Natural killer cell treated with Interleukin-12 subunit alpha and Interleukin-12 subunit beta and Interleukin-15 and Interleukin-18, amount 100 ng/mL, for 72 hours (primary cell): ENCODE measurements at regions not wholly inside any gene's neighbourhood (a gene's known extent, or its start where the extent isn't known, plus 50 kb on each side); places are given as distances from the start of the nearest gene placed in this dataset.

Source experiments
- ATAC-seq, 2 donors: fragments of 150-1000 bp; cut with Tn5 transposase in 1 of 2; sonication (Bioruptor Pico), chemical (Tn5 transposase) in 1 of 2; 2 replicates each; pipeline ENCODE4 v1.10.0; 2021
- DNase-seq: peaks from one replicate; pipeline ENCODE4 v3.0.0; 2022; ENCODE audit warnings: low spot score
- H3K27ac Mint-ChIP-seq, 2 donors: 1 replicate in 1 of 2; 2 replicates in 1 of 2; pipeline ENCODE4 v1.8.0; 2022; ENCODE audit warnings: mixed read lengths in 2 of 2, mild to moderate bottlenecking in 1 of 2, moderate library complexity in 1 of 2
- H3K27me3 Mint-ChIP-seq, 2 donors: 1 replicate in 1 of 2; 2 replicates in 1 of 2; pipeline ENCODE4 v1.8.0; 2022; ENCODE audit warnings: mixed read lengths in 2 of 2
- H3K36me3 Mint-ChIP-seq: one replicate; pipeline ENCODE4 v1.8.0; 2022; ENCODE audit warnings: mixed read lengths
- H3K4me1 Mint-ChIP-seq, 2 donors: 1 replicate in 1 of 2; 2 replicates in 1 of 2; pipeline ENCODE4 v1.8.0; 2022; ENCODE audit warnings: low read depth in 2 of 2, mixed read lengths in 2 of 2, mild to moderate bottlenecking in 1 of 2
- H3K4me3 Mint-ChIP-seq: one replicate; pipeline ENCODE4 v1.8.0; 2022; ENCODE audit warnings: mixed read lengths
- H3K9me3 Mint-ChIP-seq: 2 replicates; pipeline ENCODE4 v1.8.0; 2022; ENCODE audit warnings: mixed read lengths

DNA sequence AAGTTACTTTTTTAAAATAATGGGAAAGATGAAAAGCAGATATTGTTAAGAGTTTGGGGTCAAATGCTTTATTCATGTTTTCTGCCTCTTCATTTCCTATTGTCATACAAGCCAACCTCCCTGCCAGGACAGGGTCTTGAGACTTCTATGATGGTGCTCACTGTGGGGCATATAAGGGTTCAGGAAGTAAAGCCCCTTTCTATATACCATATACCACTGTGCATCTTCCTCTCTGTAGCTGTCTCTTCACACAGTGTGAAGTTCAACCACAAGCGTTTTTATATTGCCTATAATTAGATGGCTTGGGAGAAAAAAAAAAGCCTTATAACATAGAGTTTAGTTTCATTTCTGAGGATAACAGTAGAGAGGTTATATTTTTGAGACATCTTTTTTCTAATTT lies 389.8 kb upstream of the SORCS1 start:
- no peaks in the 10 kb centered on the region for H3K27me3 Mint-ChIP-seq
- no peak overlapping the region for H3K27ac Mint-ChIP-seq
- ATAC-seq (no peak), DNase-seq (no peak)
- H3K4me1 Mint-ChIP-seq: no peaks in the 10 kb centered on the region
- H3K36me3 Mint-ChIP-seq: no peaks in the 10 kb centered on the region
- no peak overlapping the region for H3K4me3 Mint-ChIP-seq
- H3K9me3 Mint-ChIP-seq: peaks cover 26% of the 10 kb centered on the region

DNA sequence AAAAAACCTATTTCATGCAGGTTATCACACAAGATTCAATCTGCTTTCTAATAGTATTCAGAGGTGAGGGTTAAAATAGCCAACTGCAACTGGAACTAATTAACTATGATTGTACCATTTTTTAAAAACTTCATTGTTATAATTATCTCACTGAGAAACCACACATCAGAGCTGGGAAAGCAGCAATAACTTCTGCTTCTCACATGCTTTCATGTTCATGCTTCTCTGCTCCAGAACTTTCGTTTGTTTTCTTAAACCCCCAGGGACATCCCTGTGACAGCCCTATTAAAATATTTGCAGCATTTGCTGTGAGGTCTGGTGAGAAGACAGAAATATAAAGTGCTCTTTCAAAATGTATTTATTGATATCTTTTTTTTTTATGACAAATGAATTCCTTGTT lies 389.0 kb upstream of the SORCS1 start:
- no peak overlapping the region for H3K4me3 Mint-ChIP-seq
- H3K27ac Mint-ChIP-seq: no peak overlapping the region
- no peaks in the 10 kb centered on the region for H3K27me3 Mint-ChIP-seq
- no peak for DNase-seq
- no peaks in the 10 kb centered on the region for H3K36me3 Mint-ChIP-seq
- H3K4me1 Mint-ChIP-seq: no peaks in the 10 kb centered on the region
- no peak for ATAC-seq
- H3K9me3 Mint-ChIP-seq: peaks cover 26% of the 10 kb centered on the region

DNA sequence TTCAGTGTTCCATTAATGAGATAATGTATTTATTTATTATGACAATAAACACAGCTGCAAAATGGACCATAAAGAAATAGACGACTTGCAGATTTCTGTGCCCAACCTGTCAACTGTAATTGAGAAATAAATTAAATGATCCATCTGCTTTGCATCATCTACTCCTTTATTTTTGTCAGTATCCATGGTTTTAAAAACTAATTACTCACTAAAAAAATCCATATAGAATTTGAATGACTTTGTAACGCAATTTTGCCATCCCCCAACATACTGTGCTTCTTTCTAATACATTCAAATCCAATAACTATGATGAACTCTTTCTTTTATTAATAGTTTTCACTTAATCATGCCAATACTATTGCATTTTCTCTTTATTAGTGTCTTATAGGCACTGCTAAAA lies 388.5 kb upstream of the SORCS1 start:
- H3K36me3 Mint-ChIP-seq: no peaks in the 10 kb centered on the region
- ATAC-seq (no peak), DNase-seq (no peak)
- H3K27ac Mint-ChIP-seq: no peak overlapping the region
- no peaks in the 10 kb centered on the region for H3K27me3 Mint-ChIP-seq
- H3K9me3 Mint-ChIP-seq: peaks cover 25% of the 10 kb centered on the region
- no peaks in the 10 kb centered on the region for H3K4me1 Mint-ChIP-seq
- H3K4me3 Mint-ChIP-seq: no peak overlapping the region

DNA sequence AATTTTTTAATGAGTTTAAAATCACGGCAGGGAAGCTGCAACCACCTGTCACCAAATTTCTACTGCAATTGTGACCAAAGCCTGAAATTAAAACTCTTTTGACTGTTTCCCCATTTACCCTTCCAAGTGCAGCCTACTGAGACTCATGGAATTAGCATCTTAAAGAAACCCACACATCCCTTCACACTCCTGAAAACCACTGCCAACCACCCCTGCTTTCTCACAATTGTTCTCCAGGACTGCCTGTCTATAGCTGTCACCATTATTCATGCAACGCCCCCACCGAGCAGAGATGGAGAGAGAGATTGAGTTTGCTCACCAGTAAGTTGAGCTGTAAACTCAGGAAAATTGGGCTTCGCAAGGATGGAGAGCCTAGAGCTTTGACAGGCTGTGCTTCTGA lies 383.8 kb upstream of the SORCS1 start:
- no peak overlapping the region for H3K27ac Mint-ChIP-seq
- ATAC-seq (no peak), DNase-seq (no peak)
- H3K36me3 Mint-ChIP-seq: no peaks in the 10 kb centered on the region
- peaks cover 17% of the 10 kb centered on the region for H3K9me3 Mint-ChIP-seq
- no peaks in the 10 kb centered on the region for H3K27me3 Mint-ChIP-seq
- no peaks in the 10 kb centered on the region for H3K4me1 Mint-ChIP-seq
- no peak overlapping the region for H3K4me3 Mint-ChIP-seq

DNA sequence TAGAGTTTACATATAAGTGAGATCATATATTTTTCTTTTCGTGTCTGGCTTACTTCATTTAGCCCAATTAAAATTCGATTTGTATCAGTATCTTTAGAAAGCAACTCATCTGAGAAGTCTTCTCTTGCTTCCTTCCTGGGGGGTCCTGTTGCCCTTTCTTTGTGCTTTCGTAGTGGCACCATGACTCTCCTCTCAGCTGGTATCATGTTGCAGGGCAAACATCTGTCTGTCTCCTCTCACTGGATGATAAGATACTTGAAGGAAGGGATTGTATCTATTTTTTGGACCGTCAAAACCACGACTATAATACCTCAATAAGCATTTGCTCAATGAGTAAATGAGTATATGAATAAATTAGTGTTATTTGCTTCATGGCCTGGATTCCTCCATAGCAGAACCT lies 382.5 kb upstream of the SORCS1 start:
- DNase-seq: no peak
- peaks cover 20% of the 10 kb centered on the region for H3K9me3 Mint-ChIP-seq
- no peaks in the 10 kb centered on the region for H3K36me3 Mint-ChIP-seq
- no peaks in the 10 kb centered on the region for H3K27me3 Mint-ChIP-seq
- no peak overlapping the region for H3K27ac Mint-ChIP-seq
- ATAC-seq: no peak
- H3K4me3 Mint-ChIP-seq: no peak overlapping the region
- H3K4me1 Mint-ChIP-seq: no peaks in the 10 kb centered on the region

DNA sequence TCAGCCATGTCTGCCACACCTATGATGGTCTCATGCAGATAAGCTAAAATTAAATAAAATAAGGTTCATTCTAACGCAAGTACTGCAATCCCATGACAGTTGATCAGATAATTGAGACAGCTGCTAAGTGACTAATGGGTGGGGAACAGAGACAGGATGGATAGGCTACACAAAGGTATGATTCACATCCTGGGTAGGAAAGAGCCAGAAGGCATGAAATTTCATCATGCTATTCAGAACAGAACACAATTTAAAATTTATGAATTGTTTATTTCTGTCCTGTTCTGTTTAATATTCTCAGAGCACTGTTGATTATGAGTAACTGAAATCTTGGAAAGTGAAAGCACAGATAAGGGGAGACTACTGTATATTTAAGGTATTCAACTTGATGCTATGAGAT lies 381.8 kb upstream of the SORCS1 start:
- no peaks in the 10 kb centered on the region for H3K27me3 Mint-ChIP-seq
- H3K4me3 Mint-ChIP-seq: no peak overlapping the region
- peaks cover 20% of the 10 kb centered on the region for H3K9me3 Mint-ChIP-seq
- no peaks in the 10 kb centered on the region for H3K36me3 Mint-ChIP-seq
- DNase-seq (no peak), ATAC-seq (no peak)
- no peak overlapping the region for H3K27ac Mint-ChIP-seq
- no peaks in the 10 kb centered on the region for H3K4me1 Mint-ChIP-seq

DNA sequence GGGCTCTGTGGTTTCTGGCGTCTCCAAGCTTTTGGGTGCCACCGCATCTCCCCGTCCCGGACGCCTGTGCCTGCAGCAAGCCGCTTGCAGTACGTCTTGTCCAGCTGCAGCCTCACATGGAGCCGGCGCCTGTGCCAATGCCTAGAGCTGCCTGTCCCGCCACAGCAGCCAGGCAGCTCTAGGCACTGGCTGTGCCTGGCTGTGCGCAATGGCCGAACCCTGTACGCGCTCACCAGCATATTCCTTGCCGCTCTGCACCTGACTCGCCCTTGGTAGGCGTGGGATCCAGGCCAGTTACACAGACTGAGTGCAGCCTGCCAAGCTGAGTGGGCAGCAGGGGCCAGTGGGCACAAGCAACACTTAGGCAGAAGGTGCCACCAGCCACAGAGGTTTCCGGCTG lies 381.2 kb upstream of the SORCS1 start:
- no peak for ATAC-seq
- no peak overlapping the region for H3K4me3 Mint-ChIP-seq
- H3K27ac Mint-ChIP-seq: no peak overlapping the region
- H3K4me1 Mint-ChIP-seq: no peaks in the 10 kb centered on the region
- DNase-seq: no peak
- peaks cover 15% of the 10 kb centered on the region for H3K9me3 Mint-ChIP-seq
- H3K27me3 Mint-ChIP-seq: no peaks in the 10 kb centered on the region
- no peaks in the 10 kb centered on the region for H3K36me3 Mint-ChIP-seq

DNA sequence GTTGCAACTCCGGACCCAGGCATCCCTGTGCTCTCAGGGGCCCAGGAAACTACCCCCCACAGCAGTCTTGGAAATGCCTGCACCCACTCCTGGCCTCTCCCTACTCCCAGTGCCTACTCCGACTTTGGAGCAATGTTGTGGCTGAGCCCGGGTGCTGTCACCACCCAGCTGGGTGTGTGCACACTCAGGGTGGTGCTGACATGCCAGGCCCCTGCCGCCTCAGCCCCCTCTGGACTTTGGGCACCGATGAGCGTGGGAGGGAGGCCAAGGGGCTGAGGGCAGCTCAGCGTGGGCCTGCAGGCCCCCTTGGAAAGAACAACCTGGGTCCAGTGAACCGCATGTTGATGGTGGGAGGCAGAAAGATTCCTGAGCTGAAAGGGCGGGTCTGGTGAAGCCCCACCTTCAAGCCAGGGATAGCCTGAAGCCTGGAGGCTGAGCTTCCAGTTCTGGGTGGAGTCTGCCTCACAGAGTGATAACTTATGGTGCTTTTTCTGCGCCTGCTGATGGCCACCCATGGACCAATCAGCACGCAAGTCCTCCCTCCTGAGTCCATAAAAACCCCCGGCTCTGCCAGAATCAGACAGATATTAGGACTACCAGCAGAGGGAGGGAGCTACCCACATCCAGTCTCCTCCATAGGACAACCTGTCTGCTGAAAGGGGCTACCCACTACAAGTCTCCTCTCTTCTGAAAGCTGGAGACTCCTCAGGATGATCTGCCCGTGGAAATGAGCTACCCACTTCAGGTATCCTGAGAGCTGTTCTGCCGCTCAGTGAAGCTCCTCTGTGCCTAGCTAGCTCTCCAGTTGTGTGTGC lies 380.4 kb upstream of the SORCS1 start:
- H3K4me3 Mint-ChIP-seq: no peak overlapping the region
- ATAC-seq (no peak), DNase-seq (no peak)
- no peaks in the 10 kb centered on the region for H3K4me1 Mint-ChIP-seq
- no peaks in the 10 kb centered on the region for H3K36me3 Mint-ChIP-seq
- peaks cover 11% of the 10 kb centered on the region for H3K9me3 Mint-ChIP-seq
- no peak overlapping the region for H3K27ac Mint-ChIP-seq
- H3K27me3 Mint-ChIP-seq: no peaks in the 10 kb centered on the region

DNA sequence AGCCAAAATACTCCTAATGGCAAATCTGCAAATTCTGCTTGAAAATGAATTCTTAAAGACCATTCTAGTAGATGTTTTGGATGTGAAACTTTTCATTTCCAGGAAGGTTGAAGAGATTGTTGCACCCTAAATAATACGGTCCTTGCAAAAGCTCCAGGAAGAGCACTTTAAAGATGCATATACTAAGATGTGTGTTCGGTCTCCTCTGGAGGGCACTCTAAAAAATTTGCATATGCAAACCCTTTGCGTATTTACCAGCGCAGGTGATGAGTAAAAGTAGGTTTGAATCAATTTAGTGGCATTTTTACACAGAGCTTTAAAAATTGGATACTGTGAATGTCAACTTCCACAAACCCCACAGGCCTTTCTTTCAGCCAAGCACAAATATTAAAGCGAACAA lies 378.1 kb upstream of the SORCS1 start:
- ATAC-seq (no peak), DNase-seq (no peak)
- H3K27me3 Mint-ChIP-seq: no peaks in the 10 kb centered on the region
- peaks cover 14% of the 10 kb centered on the region for H3K9me3 Mint-ChIP-seq
- no peak overlapping the region for H3K4me3 Mint-ChIP-seq
- no peaks in the 10 kb centered on the region for H3K36me3 Mint-ChIP-seq
- no peaks in the 10 kb centered on the region for H3K4me1 Mint-ChIP-seq
- no peak overlapping the region for H3K27ac Mint-ChIP-seq

DNA sequence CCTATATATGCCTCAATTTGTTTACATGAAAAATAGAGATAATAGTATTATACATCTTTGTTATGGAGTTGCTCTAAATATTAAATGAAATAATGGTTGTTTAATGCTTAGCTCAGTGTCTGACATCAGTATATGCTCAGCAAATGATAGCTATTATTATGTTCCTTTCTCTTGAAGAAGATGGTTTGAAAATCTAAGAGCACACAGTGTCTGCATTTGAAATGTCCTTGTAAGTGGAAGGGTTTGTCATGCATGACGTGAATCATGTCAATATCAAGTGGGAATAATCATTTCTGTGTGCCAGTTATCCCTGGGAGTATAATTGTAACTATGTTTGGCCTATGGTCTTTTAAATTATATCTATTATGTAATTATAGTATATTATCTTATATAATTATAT lies 377.5 kb upstream of the SORCS1 start:
- Mint-ChIP-seq H3K27me3 (no peaks in the 10 kb centered on the region), H3K9me3 (peaks cover 18% of the 10 kb centered on the region), H3K27ac (no peak overlapping the region), H3K4me3 (no peak overlapping the region), H3K4me1 (no peaks in the 10 kb centered on the region), H3K36me3 (no peaks in the 10 kb centered on the region)
- DNase-seq: no peak
- ATAC-seq: no peak

DNA sequence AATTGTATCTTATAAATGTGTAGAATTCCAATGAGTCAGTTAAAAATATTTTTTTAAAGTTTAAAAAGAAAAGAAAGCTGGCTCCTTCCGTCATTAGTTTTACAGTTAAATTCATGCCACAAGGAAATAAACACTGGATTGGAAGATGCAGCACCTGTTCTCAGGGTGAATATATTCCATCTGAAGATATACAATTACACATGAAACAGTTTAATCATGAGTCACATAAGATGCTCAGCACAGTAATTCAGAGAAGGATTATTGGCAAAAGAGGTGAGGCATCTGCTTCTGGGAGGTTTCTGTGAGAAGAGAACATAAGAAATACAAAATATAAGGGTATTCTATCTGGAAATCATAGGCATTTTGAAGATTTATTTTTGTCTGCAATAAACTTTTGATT lies 376.5 kb upstream of the SORCS1 start:
- Mint-ChIP-seq H3K4me3 (no peak overlapping the region), H3K27me3 (no peaks in the 10 kb centered on the region), H3K36me3 (no peaks in the 10 kb centered on the region), H3K9me3 (peaks cover 18% of the 10 kb centered on the region), H3K4me1 (no peaks in the 10 kb centered on the region), H3K27ac (no peak overlapping the region)
- no peak for ATAC-seq
- no peak for DNase-seq

DNA sequence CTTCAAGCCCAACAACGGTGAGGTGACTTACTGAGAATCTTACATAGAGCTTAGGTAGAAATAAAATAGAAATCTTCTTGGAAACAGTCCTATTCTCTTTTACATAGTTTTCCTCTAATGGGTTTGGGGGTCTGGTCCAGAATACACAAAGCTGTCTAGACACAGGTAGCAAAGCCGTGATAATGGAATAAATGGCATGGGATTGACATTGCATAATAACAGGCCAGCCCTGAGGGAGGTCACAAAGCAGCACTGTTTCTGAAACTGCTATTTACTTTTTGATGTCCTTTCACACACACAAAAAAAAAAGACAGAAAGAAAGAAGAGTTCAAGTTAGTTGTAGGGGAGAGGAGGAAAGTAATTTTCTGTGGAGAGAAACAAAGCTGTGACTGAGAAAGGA lies 364.8 kb upstream of the SORCS1 start:
- Mint-ChIP-seq H3K36me3 (no peaks in the 10 kb centered on the region), H3K27me3 (no peaks in the 10 kb centered on the region), H3K9me3 (peaks cover 4% of the 10 kb centered on the region), H3K4me3 (no peak overlapping the region), H3K4me1 (no peaks in the 10 kb centered on the region), H3K27ac (no peak overlapping the region)
- ATAC-seq (no peak), DNase-seq (no peak)

DNA sequence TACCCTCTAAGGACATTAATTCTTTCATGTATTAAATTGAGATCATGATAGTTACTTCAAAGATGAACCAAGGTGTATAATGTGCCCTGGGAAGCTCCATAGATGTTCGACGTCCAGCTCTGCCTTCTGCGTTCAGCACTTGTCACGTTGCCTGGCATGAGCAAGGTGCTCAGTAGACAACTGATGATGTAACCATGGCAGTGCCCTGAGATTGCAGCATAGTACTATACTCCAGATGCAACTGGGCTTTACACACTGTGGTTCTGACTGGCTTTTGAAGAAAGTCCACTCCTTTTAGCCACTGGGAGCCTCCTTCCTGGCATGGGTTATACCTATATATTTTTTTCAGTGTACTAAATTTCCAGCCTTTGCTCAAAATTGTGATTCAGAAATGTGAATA lies 355.8 kb upstream of the SORCS1 start:
- Mint-ChIP-seq H3K27ac (no peak overlapping the region), H3K27me3 (no peaks in the 10 kb centered on the region), H3K4me1 (no peaks in the 10 kb centered on the region), H3K9me3 (peaks cover 8% of the 10 kb centered on the region), H3K4me3 (no peak overlapping the region), H3K36me3 (no peaks in the 10 kb centered on the region)
- DNase-seq: no peak
- no peak for ATAC-seq

DNA sequence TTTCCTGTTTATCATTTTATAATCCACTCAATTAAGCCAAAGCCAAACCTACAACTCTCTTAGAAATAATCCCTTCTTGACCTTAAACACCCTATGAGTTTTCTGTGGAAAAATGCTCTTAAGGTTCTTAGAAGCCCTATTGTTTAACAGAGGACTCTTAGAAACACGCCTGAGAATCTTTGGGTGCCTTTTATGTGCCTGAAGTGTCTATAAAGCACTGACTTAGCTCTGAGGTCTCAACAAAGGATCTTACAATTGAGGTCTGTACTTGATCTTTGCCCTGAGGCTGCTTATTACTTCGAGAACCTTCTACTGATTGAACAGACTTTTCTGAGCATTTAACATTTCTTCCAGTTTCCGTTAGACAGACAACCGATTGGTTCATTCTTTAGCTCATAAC lies 353.3 kb upstream of the SORCS1 start:
- H3K4me1 Mint-ChIP-seq: no peaks in the 10 kb centered on the region
- DNase-seq: no peak
- no peaks in the 10 kb centered on the region for H3K36me3 Mint-ChIP-seq
- no peak for ATAC-seq
- H3K4me3 Mint-ChIP-seq: no peak overlapping the region
- no peaks in the 10 kb centered on the region for H3K27me3 Mint-ChIP-seq
- peaks cover 8% of the 10 kb centered on the region for H3K9me3 Mint-ChIP-seq
- H3K27ac Mint-ChIP-seq: no peak overlapping the region

DNA sequence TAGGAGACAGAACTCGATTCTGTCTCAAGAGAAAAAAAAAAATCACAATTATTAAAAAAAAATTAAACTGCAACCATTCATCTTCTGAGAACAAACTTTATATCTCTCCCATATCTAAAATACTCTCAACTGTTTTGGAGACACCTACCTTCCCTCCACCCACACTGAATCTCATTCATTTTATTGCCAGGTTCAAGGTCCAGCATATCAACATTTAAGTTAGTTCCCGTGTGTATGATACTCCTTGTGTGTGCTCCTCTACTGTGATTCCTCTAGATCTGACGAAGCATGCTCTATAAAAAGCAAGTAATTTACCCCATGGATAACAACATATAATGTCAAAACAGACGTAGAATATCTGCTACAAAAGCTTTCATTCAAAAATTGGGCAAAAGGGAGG lies 351.8 kb upstream of the SORCS1 start:
- H3K4me3 Mint-ChIP-seq: no peak overlapping the region
- H3K27ac Mint-ChIP-seq: no peak overlapping the region
- no peaks in the 10 kb centered on the region for H3K36me3 Mint-ChIP-seq
- DNase-seq (no peak), ATAC-seq (no peak)
- no peaks in the 10 kb centered on the region for H3K4me1 Mint-ChIP-seq
- peaks cover 8% of the 10 kb centered on the region for H3K9me3 Mint-ChIP-seq
- H3K27me3 Mint-ChIP-seq: no peaks in the 10 kb centered on the region
